ENCODE measurements at regions not wholly inside any gene's neighbourhood (a gene's known extent, or its start where the extent isn't known, plus 50 kb on each side); places are given as distances from the start of the nearest gene placed in this dataset.

- TF ChIP-seq CTCF (conservative IDR thresholded peaks at IDR 0.05 in 1 of 2, IDR thresholded peaks at IDR 0.05 in 1 of 2; ENCODE audit: extremely low read depth in 1 of 2, insufficient read depth in 1 of 2, low read depth in 1 of 2, low read length in 2 of 2) (no peak), EZH2 (IDR thresholded peaks at IDR 0.05; ENCODE audit: borderline replicate concordance, low read length) (no peak)
These were observed 468.9 kb downstream of the PSAT1 start for GRCh38 chr9:78765861-78766260.
